ENCODE measurements at regions not wholly inside any gene's neighbourhood (a gene's known extent, or its start where the extent isn't known, plus 50 kb on each side); places are given as distances from the start of the nearest gene placed in this dataset.

GRCh38 chr5:158022837-158023236 lies 163.9 kb upstream of the CLINT1 start:
- H4K20me1 ChIP-seq (ENCODE audit: control insufficient read depth, extremely low read depth, insufficient read depth, low read length), result no peaks in the 10 kb centered on the region
- no peak overlapping the region for H3K27ac ChIP-seq (ENCODE audit: insufficient read depth, low read length)
- H2AFZ ChIP-seq (ENCODE audit: low read length), result no peak overlapping the region
- H3K4me1 ChIP-seq (ENCODE audit: control insufficient read depth, extremely low read depth, insufficient read depth, low read length), result no peaks in the 10 kb centered on the region
- no peaks in the 10 kb centered on the region for H3K79me2 ChIP-seq (ENCODE audit: control insufficient read depth, insufficient read depth, low read length)
- no peaks in the 10 kb centered on the region for H3K27me3 ChIP-seq (ENCODE audit: control insufficient read depth, insufficient read depth, low read length)
- no peak for DNase-seq (ENCODE audit: low read depth in 2 of 2)
- TF ChIP-seq CTCF (conservative IDR thresholded peaks at IDR 0.05 in 1 of 2, IDR thresholded peaks at IDR 0.05 in 1 of 2; ENCODE audit: low read depth in 1 of 2, low read length in 2 of 2) (no peak), EZH2 (IDR thresholded peaks at IDR 0.05; ENCODE audit: low read length, missing control alignments) (no peak)
- H3K36me3 ChIP-seq (ENCODE audit: control insufficient read depth, insufficient read depth, low read length), result no peaks in the 10 kb centered on the region
- H3K9ac ChIP-seq (ENCODE audit: insufficient read depth, low read length), result no peak overlapping the region
- no peaks in the 10 kb centered on the region for H3K9me3 ChIP-seq (ENCODE audit: control insufficient read depth, insufficient read depth, low read depth, low read length)
- H3K4me3 ChIP-seq (replicated peaks in 1 of 4; ENCODE audit: control extremely low read depth in 1 of 4, insufficient read depth in 1 of 4, low read depth in 3 of 4, low read length in 4 of 4), result no peak overlapping the region
- no peak overlapping the region for H3K4me2 ChIP-seq (ENCODE audit: extremely low read depth, insufficient read depth, low read length)

GRCh38 chr5:158022393-158022792 lies 163.4 kb upstream of the CLINT1 start:
- Histone ChIP-seq H4K20me1 (ENCODE audit: control insufficient read depth, extremely low read depth, insufficient read depth, low read length) (no peaks in the 10 kb centered on the region), H3K36me3 (ENCODE audit: control insufficient read depth, insufficient read depth, low read length) (no peaks in the 10 kb centered on the region), H3K9ac (ENCODE audit: insufficient read depth, low read length) (no peak overlapping the region), H3K4me1 (ENCODE audit: control insufficient read depth, extremely low read depth, insufficient read depth, low read length) (no peaks in the 10 kb centered on the region), H3K4me2 (ENCODE audit: extremely low read depth, insufficient read depth, low read length) (no peak overlapping the region), H3K9me3 (ENCODE audit: control insufficient read depth, insufficient read depth, low read depth, low read length) (no peaks in the 10 kb centered on the region), H3K27me3 (ENCODE audit: control insufficient read depth, insufficient read depth, low read length) (no peaks in the 10 kb centered on the region), H2AFZ (ENCODE audit: low read length) (no peak overlapping the region), H3K79me2 (ENCODE audit: control insufficient read depth, insufficient read depth, low read length) (no peaks in the 10 kb centered on the region), H3K4me3 (replicated peaks in 1 of 4; ENCODE audit: control extremely low read depth in 1 of 4, insufficient read depth in 1 of 4, low read depth in 3 of 4, low read length in 4 of 4) (no peak overlapping the region), H3K27ac (ENCODE audit: insufficient read depth, low read length) (no peak overlapping the region)
- DNase-seq (ENCODE audit: low read depth in 2 of 2), result no peak
- TF ChIP-seq EZH2 (IDR thresholded peaks at IDR 0.05; ENCODE audit: low read length, missing control alignments), result no peak
- no peak for TF ChIP-seq CTCF (conservative IDR thresholded peaks at IDR 0.05 in 1 of 2, IDR thresholded peaks at IDR 0.05 in 1 of 2; ENCODE audit: low read depth in 1 of 2, low read length in 2 of 2)

DNA sequence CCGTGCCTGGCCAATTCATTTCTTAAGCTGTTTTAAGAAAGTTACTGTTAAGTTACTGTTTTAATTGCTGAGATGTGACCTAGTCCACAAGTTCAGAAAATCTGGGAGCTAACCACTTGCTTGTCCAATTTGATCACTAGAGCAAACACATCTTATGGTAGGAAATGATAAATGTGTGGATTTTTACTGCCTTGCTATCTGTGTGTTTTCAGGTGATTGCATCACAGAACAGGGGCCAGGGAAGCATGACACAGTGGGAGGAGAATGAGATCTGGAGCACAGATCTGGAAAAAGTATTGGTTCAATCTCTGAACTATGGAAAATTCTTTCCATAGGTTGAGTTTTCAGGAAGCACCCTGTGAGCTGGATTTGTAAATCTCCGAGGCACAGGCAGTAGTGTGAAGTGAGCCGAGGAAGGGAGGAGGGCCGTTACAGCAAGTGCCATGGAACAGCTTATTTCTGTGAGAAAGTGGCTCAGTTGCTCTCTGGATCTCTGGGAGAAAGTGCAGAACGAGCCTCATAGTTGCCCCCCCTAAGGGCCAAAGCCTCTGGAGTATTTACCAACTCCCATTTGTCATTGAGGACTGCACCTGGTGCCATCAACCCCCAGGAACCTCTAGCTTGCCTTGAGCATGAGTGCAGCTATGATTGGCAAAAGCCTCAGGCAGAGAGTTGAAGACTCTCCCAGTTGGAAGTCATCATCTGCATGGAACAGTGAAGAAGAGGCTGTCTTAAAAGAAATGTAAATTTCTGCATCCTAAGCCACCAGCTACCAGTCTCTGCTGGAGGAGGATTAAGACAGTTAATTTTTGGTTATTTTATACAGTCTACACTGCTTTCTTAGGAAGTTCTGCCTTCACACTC lies 161.8 kb upstream of the CLINT1 start:
- Histone ChIP-seq H3K4me2 (ENCODE audit: extremely low read depth, insufficient read depth, low read length) (no peak overlapping the region), H3K4me1 (ENCODE audit: control insufficient read depth, extremely low read depth, insufficient read depth, low read length) (no peaks in the 10 kb centered on the region), H3K4me3 (replicated peaks in 1 of 4; ENCODE audit: control extremely low read depth in 1 of 4, insufficient read depth in 1 of 4, low read depth in 3 of 4, low read length in 4 of 4) (no peak overlapping the region), H3K36me3 (ENCODE audit: control insufficient read depth, insufficient read depth, low read length) (no peaks in the 10 kb centered on the region), H3K9ac (ENCODE audit: insufficient read depth, low read length) (no peak overlapping the region), H2AFZ (ENCODE audit: low read length) (no peak overlapping the region), H3K79me2 (ENCODE audit: control insufficient read depth, insufficient read depth, low read length) (no peaks in the 10 kb centered on the region), H4K20me1 (ENCODE audit: control insufficient read depth, extremely low read depth, insufficient read depth, low read length) (no peaks in the 10 kb centered on the region), H3K27ac (ENCODE audit: insufficient read depth, low read length) (no peak overlapping the region), H3K27me3 (ENCODE audit: control insufficient read depth, insufficient read depth, low read length) (no peaks in the 10 kb centered on the region), H3K9me3 (ENCODE audit: control insufficient read depth, insufficient read depth, low read depth, low read length) (no peaks in the 10 kb centered on the region)
- no peak for DNase-seq (ENCODE audit: low read depth in 2 of 2)
- no peak for TF ChIP-seq EZH2 (IDR thresholded peaks at IDR 0.05; ENCODE audit: low read length, missing control alignments)
- TF ChIP-seq CTCF (conservative IDR thresholded peaks at IDR 0.05 in 1 of 2, IDR thresholded peaks at IDR 0.05 in 1 of 2; ENCODE audit: low read depth in 1 of 2, low read length in 2 of 2), result no peak
